Neuronal stem cell (in vitro differentiated cells): ENCODE measurements at regions not wholly inside any gene's neighbourhood (a gene's known extent, or its start where the extent isn't known, plus 50 kb on each side); places are given as distances from the start of the nearest gene placed in this dataset.

Experiments
- DNase-seq: peaks from one replicate; pipeline ENCODE4 v3.0.0-alpha.2; 2013; ENCODE audit warnings: low spot score
- H2AFZ ChIP-seq: one replicate; pipeline ENCODE4 v1.6.1; 2013; ENCODE audit warnings: mild to moderate bottlenecking, low read length, inconsistent platforms
- H2AK5ac ChIP-seq: 2 replicates; pipeline ENCODE4 v1.6.1; 2013; ENCODE audit warnings: low read depth, mild to moderate bottlenecking, inconsistent platforms, low read length, moderate library complexity, mixed read lengths
- H2BK120ac ChIP-seq: 2 replicates; pipeline ENCODE4 v1.6.1; 2013; ENCODE audit warnings: low read depth, mild to moderate bottlenecking, inconsistent platforms, low read length, moderate library complexity, mixed read lengths
- H2BK12ac ChIP-seq: one replicate; pipeline ENCODE4 v1.6.1; 2013; ENCODE audit warnings: low read length, inconsistent platforms
- H2BK15ac ChIP-seq: 2 replicates; pipeline ENCODE4 v1.6.1; 2013; ENCODE audit warnings: mild to moderate bottlenecking, low read length, inconsistent platforms, mixed read lengths
- H2BK5ac ChIP-seq: one replicate; pipeline ENCODE4 v1.6.1; 2013; ENCODE audit warnings: inconsistent platforms, mild to moderate bottlenecking, low read length, moderate library complexity
- H3K14ac ChIP-seq: one replicate; pipeline ENCODE4 v1.6.1; 2013; ENCODE audit warnings: low read length, inconsistent platforms
- H3K18ac ChIP-seq: 2 replicates; pipeline ENCODE4 v1.6.1; 2013; ENCODE audit warnings: low read length, inconsistent platforms
- H3K23ac ChIP-seq: 2 replicates; pipeline ENCODE4 v1.6.1; 2013; ENCODE audit warnings: low read depth, mild to moderate bottlenecking, mixed read lengths, low read length, inconsistent platforms; ENCODE audit not compliant: poor library complexity
- H3K27ac ChIP-seq: replicated peaks from 3 replicates; pipeline ENCODE4 v1.5.1; 2013; ENCODE audit warnings: low read length, inconsistent platforms
- H3K27me3 ChIP-seq, 3 experiments: 2 replicates each; pipeline ENCODE4 v1.6.1; 2013; ENCODE audit warnings: low read length in 3 of 3, mild to moderate bottlenecking in 2 of 3, inconsistent platforms in 1 of 3, low read depth in 1 of 3, mixed read lengths in 1 of 3, moderate library complexity in 1 of 3; ENCODE audit not compliant: control insufficient read depth in 3 of 3, insufficient read depth in 3 of 3
- H3K36me3 ChIP-seq, 2 donors: replicated peaks in 1 of 2; 2 replicates each; pipeline ENCODE4 v1.6.1; 2013; ENCODE audit warnings: low read length in 2 of 2; ENCODE audit not compliant: control insufficient read depth in 2 of 2, insufficient read depth in 2 of 2
- H3K4ac ChIP-seq: 2 replicates; pipeline ENCODE4 v1.6.1; 2013; ENCODE audit warnings: inconsistent platforms, mild to moderate bottlenecking, low read length, moderate library complexity
- H3K4me1 ChIP-seq, 2 donors: 1 replicate in 1 of 2; 2 replicates in 1 of 2; pipeline ENCODE4 v1.6.1; 2013; ENCODE audit warnings: low read length in 2 of 2, low read depth in 1 of 2; ENCODE audit not compliant: control insufficient read depth in 2 of 2, insufficient read depth in 1 of 2
- H3K4me2 ChIP-seq: one replicate; pipeline ENCODE4 v1.6.1; 2013; ENCODE audit warnings: mild to moderate bottlenecking, low read length, inconsistent platforms; ENCODE audit not compliant: insufficient read depth, poor library complexity, severe bottlenecking
- H3K4me3 ChIP-seq, 2 donors: 2 replicates each; pipeline ENCODE4 v1.5.1; 2013; ENCODE audit warnings: low read length in 2 of 2, mild to moderate bottlenecking in 2 of 2, inconsistent platforms in 1 of 2, moderate library complexity in 1 of 2
- H3K79me1 ChIP-seq: one replicate; pipeline ENCODE4 v1.6.1; 2013; ENCODE audit warnings: low read depth, mild to moderate bottlenecking, inconsistent platforms, low read length, moderate library complexity
- H3K9ac ChIP-seq: one replicate; pipeline ENCODE4 v1.6.1; 2013; ENCODE audit warnings: mild to moderate bottlenecking, low read depth, low read length, inconsistent platforms; ENCODE audit not compliant: poor library complexity
- H3K9me3 ChIP-seq, 2 donors: replicated peaks in 1 of 2; 2 replicates each; pipeline versions ENCODE3 to v1.6.1; 2013; ENCODE audit warnings: low read length in 2 of 2, mild to moderate bottlenecking in 2 of 2, inconsistent platforms in 1 of 2, low read depth in 1 of 2, mixed read lengths in 1 of 2, moderate library complexity in 1 of 2; ENCODE audit not compliant: control insufficient read depth in 2 of 2, insufficient read depth in 1 of 2
- H4K8ac ChIP-seq: one replicate; pipeline ENCODE4 v1.6.1; 2013; ENCODE audit warnings: low read depth, mild to moderate bottlenecking, inconsistent platforms, low read length, moderate library complexity
- H4K91ac ChIP-seq: one replicate; pipeline ENCODE4 v1.6.1; 2013; ENCODE audit warnings: low read length, low read depth, mild to moderate bottlenecking, inconsistent platforms; ENCODE audit not compliant: poor library complexity
- WGBS, 2 donors: extraction: QIAGEN DNeasy Blood & Tissue Kit; methylation state at CpG; one replicate each; pipeline ENCODE4 v1.1.7; 2013; ENCODE audit warnings: missing lambda C conversion rate in 2 of 2, mixed read lengths in 1 of 2; ENCODE audit not compliant: insufficient read length in 2 of 2, insufficient replicate concordance in 1 of 2; ENCODE audit errors: extremely low coverage in 2 of 2; 5-methylcytosine and 5-hydroxymethylcytosine counted together

DNA sequence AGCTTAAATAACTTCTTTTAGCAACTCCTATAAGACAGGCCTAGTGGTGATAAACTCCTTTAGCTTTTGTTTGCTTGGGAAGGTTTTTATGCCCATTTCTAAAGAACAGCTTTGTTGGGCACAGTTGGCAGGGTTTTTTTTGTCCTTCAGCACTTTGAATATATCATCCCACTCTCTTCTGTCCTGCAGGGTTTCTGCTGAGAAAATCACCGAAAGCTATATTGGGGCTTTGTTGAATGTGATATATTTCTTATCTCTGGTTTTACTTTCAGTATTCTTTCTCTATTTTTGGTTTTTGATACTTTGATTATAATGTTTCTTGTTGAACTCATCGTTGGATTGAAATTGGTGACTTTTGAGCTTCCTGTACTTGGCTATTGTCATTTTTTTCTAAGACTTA lies 372.8 kb upstream of the ZC3H15 start:
- Histone ChIP-seq H3K4me1 (peaks cover 0 to 1% of the 10 kb centered on the region in 2 donors), H3K27ac (no peak overlapping the region), H2BK5ac (no peak overlapping the region), H3K27me3 (no peaks in the 10 kb centered on the region), H4K91ac (no peak overlapping the region), H3K18ac (no peak overlapping the region), H3K79me1 (no peaks in the 10 kb centered on the region), H3K4me3 (no peak overlapping the region), H3K36me3 (no peaks in the 10 kb centered on the region), H2BK120ac (no peak overlapping the region), H3K4ac (no peak overlapping the region), H2BK12ac (no peak overlapping the region), H2AFZ (no peak overlapping the region), H3K23ac (no peak overlapping the region), H2AK5ac (no peak overlapping the region), H3K14ac (no peak overlapping the region), H3K9ac (no peak overlapping the region), H3K4me2 (no peak overlapping the region), H2BK15ac (no peak overlapping the region), H4K8ac (no peak overlapping the region), H3K9me3 (peaks cover 4 to 11% of the 10 kb centered on the region in 2 donors)
- no CpG with 5 or more reads among the region's 2 CpGs for WGBS, 2 donors
- DNase-seq = no peak

DNA sequence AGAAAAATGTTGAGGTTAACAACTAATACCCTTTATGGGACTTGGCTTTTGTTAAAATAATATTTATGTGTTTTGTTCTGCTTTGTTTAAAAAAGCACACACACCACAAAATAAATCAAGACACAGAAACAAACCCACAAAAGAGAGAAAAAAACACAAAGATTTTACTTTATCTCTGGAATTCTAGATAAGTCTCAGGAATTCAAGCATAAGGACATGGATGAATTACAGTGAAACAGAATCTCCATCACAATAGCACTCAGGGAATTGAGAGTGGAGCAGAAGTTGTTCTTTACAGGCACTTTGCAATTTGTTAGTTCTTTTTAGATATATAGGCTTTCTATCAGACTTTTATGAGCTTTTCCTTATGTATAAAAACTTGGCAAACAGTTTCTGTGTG lies 360.9 kb upstream of the ZC3H15 start:
- no peak overlapping the region for H3K18ac ChIP-seq
- no peak overlapping the region for H2BK5ac ChIP-seq
- no peak overlapping the region for H2AK5ac ChIP-seq
- no peak for DNase-seq
- no peak overlapping the region for H3K9ac ChIP-seq
- H3K79me1 ChIP-seq = no peaks in the 10 kb centered on the region
- no peak overlapping the region for H3K27ac ChIP-seq
- no peak overlapping the region for H4K8ac ChIP-seq
- no peak overlapping the region for H4K91ac ChIP-seq
- no peak overlapping the region for H3K4me3 ChIP-seq
- no peak overlapping the region for H2BK120ac ChIP-seq
- no peak overlapping the region for H2BK15ac ChIP-seq
- H3K4me2 ChIP-seq = no peak overlapping the region
- no peaks in the 10 kb centered on the region for H3K27me3 ChIP-seq
- no peak overlapping the region for H2AFZ ChIP-seq
- no peaks in the 10 kb centered on the region for H3K9me3 ChIP-seq
- no peak overlapping the region for H3K14ac ChIP-seq
- no peak overlapping the region for H3K23ac ChIP-seq
- no peak overlapping the region for H2BK12ac ChIP-seq
- H3K4me1 ChIP-seq = peaks cover 5 to 12% of the 10 kb centered on the region in 2 donors
- no peak overlapping the region for H3K4ac ChIP-seq
- H3K36me3 ChIP-seq = no peaks in the 10 kb centered on the region

DNA sequence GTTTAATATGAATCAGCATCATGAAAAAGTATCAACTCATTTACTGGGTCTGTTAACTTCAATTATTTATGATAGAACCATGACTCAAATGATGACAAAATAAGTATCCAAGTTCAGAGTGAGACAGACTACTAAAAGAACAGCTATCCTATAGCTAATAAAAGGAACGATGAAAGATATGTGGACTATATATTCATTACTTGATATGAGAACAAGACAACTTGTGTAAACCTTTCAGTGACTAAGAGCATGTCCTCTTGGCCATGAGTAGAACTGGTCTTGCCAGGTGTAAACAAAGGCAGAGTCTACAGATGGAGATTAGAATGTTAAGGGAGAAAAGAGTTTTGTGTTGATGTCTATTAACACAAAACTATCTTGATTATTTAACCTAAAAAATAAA lies 360.4 kb upstream of the ZC3H15 start:
- no peak overlapping the region for H3K23ac ChIP-seq
- H3K27ac ChIP-seq = no peak overlapping the region
- WGBS, 2 donors = no CpG with 5 or more reads among the region's 1 CpG
- no peak overlapping the region for H2BK12ac ChIP-seq
- no peak overlapping the region for H3K4me2 ChIP-seq
- H2BK15ac ChIP-seq = no peak overlapping the region
- no peak overlapping the region for H2AK5ac ChIP-seq
- no peak overlapping the region for H4K91ac ChIP-seq
- no peak overlapping the region for H3K4ac ChIP-seq
- H3K9me3 ChIP-seq = no peaks in the 10 kb centered on the region
- H2BK5ac ChIP-seq = no peak overlapping the region
- H3K9ac ChIP-seq = no peak overlapping the region
- H2AFZ ChIP-seq = no peak overlapping the region
- peaks cover 5 to 17% of the 10 kb centered on the region in 2 donors for H3K4me1 ChIP-seq
- H3K18ac ChIP-seq = no peak overlapping the region
- H3K4me3 ChIP-seq = no peak overlapping the region
- H3K36me3 ChIP-seq = no peaks in the 10 kb centered on the region
- no peak for DNase-seq
- no peaks in the 10 kb centered on the region for H3K79me1 ChIP-seq
- no peak overlapping the region for H2BK120ac ChIP-seq
- no peak overlapping the region for H3K14ac ChIP-seq
- no peak overlapping the region for H4K8ac ChIP-seq
- no peaks in the 10 kb centered on the region for H3K27me3 ChIP-seq

DNA sequence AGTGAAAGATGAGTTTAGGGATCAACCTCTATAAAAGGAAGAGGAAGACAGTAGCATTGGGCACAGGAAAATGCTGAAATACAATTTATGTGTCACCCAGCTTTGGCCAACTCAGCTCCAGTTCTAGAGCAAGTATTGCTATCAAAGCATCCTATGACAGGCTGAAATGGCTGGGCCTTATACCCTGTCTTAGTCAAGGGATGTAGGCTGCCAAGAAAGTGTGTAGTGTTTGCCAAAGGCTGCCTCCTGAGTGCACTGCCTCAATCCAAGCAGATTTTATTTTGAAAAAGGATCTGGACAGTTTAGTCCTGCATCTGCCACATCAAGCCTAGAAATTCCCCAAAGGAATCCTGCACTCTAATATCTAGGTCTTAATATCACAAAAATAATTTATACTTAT lies 359.9 kb upstream of the ZC3H15 start:
- H3K9ac ChIP-seq = no peak overlapping the region
- H3K36me3 ChIP-seq = no peaks in the 10 kb centered on the region
- H3K27ac ChIP-seq = no peak overlapping the region

More for the DNA sequence above, 359.9 kb upstream of the ZC3H15 start:
- H2BK12ac ChIP-seq = no peak overlapping the region
- no peak overlapping the region for H3K4me2 ChIP-seq
- no peak overlapping the region for H2BK120ac ChIP-seq
- H3K23ac ChIP-seq = no peak overlapping the region
- peaks cover 5 to 21% of the 10 kb centered on the region in 2 donors for H3K4me1 ChIP-seq
- no peaks in the 10 kb centered on the region for H3K79me1 ChIP-seq
- no peak overlapping the region for H4K8ac ChIP-seq
- no peak for DNase-seq
- H3K9me3 ChIP-seq = no peaks in the 10 kb centered on the region
- H2BK15ac ChIP-seq = no peak overlapping the region
- H3K27me3 ChIP-seq = no peaks in the 10 kb centered on the region
- no peak overlapping the region for H4K91ac ChIP-seq
- H3K4ac ChIP-seq = no peak overlapping the region
- no peak overlapping the region for H3K18ac ChIP-seq
- H2BK5ac ChIP-seq = no peak overlapping the region
- H3K14ac ChIP-seq = no peak overlapping the region
- no peak overlapping the region for H3K4me3 ChIP-seq
- no peak overlapping the region for H2AFZ ChIP-seq
- no peak overlapping the region for H2AK5ac ChIP-seq
